GM21381 (cell line): ENCODE measurements at regions not wholly inside any gene's neighbourhood (a gene's known extent, or its start where the extent isn't known, plus 50 kb on each side); places are given as distances from the start of the nearest gene placed in this dataset.
"Not testable (repeated sequence)": the region's sequence is repeated elsewhere in the genome, so short reads cannot be mapped to it uniquely, and the experiment has no call there.

Experiments used
- ATAC-seq: cut with Tn5 transposase; IDR thresholded peaks from one replicate; pipeline ENCODE4 v1.9.1; 2021; ENCODE audit warnings: mild to moderate bottlenecking, moderate library complexity; ENCODE audit not compliant: unreplicated experiment

- no peak for ATAC-seq
Observed at GRCh38 chr14:49036266-49036665, 549.9 kb downstream of the RPS29 start.

- no peak for ATAC-seq
Observed at GRCh38 chr14:49033131-49033530, 553.0 kb downstream of the RPS29 start.

- ATAC-seq = not testable (repeated sequence)
Observed at GRCh38 chr14:49031710-49032109, 554.5 kb downstream of the RPS29 start.

DNA sequence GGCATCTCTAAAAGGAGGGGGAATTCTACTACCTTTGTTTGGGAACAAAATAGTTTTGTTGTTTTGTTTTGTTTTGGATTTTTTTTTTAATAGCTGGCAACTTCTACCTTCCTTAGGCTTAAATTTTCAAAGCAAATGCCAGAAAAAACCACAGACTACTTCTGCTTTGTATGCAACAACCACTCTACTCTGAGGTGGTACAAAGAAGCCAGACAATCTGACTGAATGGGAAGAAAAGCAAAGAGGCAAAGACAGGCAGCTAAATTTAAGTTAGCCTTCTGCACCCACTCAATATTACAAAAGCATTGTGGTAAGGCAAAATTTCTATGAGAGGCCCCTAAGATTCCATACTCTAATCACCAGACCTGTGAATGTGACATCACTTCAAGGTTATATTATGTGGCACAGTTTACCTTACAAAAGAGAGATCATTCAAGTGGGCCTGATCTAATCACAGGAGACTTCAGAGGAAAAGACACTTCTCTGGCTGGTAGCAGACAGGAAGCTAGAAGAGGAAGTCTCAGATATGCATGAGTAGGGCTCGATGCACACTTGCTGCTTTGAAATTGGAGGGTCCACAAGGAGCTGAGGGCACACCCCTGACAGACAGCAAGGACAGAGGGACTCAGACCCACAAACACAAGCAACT, 566.6 kb downstream of the RPS29 start:
- ATAC-seq = no peak

- no peak for ATAC-seq
Observed at GRCh38 chr14:49017447-49017846, 568.7 kb downstream of the RPS29 start.

DNA sequence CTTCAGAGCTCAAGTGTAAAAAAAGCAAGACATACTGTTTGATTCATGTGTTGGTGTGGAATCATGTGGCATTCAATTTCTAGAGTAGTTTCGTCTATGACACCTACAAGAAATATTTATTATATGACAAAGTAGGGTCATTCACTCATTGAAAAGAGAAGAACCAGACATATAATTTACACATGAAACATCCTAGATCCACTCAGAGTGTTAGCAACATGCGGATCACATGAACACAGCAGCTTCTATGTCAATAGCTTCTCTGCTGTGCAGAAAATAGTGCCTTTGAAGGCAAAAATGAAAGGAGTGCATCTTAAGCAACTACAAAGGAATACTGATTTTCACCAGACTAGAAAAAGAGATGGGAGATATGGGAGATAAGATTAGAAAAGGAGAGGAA, 569.8 kb downstream of the RPS29 start:
- no peak for ATAC-seq

- ATAC-seq = no peak
Observed at GRCh38 chr14:49014476-49014875, 571.7 kb downstream of the RPS29 start.

DNA sequence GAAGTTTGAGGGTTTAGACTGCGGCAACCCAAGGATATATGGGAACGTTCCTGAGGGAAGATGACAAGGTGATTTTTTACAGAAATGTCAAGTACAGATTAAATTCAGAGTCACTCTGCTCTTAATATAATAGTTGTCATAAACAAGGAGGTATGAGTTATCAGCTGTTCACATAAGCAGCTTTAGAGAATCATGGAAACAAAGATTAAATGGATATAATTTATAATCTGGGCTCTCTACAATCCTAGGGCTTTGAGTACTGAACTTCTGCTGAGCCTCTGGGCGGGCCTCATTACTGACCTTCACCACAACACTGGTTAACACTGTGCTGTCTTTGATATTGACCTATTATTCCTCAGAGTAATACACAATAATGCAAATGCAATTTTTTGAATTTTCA, 577.8 kb downstream of the RPS29 start:
- no peak for ATAC-seq

DNA sequence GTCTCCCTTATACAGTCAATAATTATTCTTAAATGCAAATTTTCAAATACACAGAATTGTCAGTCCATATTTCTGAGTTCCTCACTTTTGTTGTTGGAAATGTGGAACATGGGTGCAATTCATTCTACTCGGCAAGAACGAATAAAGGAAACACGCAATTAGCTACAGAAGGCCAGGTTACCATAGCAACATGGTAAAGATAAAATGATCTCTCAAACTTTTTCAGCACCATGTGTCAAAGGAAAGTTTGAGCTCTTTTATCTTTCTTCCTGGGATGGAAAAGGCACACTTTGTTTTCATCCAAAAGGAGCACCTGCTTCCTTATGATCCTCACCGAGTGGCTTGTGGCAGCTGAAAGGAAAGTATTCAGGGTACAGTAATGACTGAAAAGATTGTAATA, 595.0 kb downstream of the RPS29 start:
- no peak for ATAC-seq

DNA sequence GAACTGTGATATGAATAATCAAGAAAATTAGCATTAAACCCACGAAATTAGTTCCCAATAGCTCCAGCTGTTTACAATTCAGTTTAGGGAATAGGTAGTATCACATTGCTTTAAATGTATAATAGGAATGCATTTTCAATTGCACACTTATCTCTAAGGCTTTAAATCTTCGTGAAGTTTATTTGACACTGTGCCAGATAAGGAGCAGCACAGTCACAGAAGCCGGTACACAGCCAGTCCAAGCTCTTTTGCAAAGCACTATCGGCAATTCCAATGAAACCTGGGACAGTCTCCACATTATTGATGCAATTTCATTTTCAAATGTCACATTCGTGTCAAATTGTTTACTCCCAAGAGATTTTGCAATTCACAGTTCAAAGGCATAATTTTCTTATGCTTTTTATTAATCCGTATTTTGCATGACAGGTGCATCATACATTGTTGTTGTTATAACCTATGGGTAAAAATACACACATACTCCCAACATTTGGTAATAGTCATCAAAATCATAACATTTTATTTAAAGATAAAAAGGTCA, 602.8 kb downstream of the RPS29 start:
- ATAC-seq = no peak

- no peak for ATAC-seq
Observed at GRCh38 chr14:48974994-48975393, 611.2 kb downstream of the RPS29 start.

DNA sequence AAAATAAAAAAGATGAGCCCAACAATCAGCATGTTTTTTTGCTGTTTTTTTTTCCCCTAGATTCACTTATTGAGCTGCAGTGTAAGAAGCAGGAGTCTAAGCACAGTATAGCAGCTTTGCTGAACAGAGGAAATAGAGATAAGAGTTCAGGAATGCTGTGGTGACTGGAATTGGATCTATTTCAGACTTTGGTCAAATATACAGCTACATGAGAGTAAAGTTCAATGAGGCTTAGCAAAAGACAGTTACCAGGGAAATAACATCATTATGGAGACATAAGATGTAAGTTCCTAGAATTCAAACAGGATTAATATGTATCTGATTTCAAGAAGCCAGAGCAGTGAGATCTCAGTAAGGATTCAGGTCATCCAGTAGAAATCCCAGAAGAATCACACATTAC, 613.0 kb downstream of the RPS29 start:
- ATAC-seq = no peak

DNA sequence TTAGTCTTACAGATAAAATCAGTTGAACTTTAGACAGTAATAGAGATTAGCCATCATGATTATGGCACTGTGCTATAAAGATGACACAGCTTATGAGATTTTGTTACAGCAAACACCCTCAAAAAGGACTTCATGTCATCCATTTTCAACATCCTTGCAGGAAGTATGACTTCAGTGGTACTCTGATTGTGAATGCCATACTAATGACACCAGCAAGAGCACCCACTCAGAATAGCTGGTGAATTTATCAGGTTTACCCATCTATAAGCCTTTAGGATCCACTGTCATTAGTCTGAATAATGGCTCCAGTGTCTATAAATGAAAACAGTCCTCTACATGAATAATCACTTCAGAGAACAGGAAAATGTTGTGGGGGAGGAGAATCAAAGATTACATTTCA, 615.2 kb downstream of the RPS29 start:
- ATAC-seq = no peak

GRCh38 chr14:48967419-48967818, 618.8 kb downstream of the RPS29 start:
- ATAC-seq = no peak

DNA sequence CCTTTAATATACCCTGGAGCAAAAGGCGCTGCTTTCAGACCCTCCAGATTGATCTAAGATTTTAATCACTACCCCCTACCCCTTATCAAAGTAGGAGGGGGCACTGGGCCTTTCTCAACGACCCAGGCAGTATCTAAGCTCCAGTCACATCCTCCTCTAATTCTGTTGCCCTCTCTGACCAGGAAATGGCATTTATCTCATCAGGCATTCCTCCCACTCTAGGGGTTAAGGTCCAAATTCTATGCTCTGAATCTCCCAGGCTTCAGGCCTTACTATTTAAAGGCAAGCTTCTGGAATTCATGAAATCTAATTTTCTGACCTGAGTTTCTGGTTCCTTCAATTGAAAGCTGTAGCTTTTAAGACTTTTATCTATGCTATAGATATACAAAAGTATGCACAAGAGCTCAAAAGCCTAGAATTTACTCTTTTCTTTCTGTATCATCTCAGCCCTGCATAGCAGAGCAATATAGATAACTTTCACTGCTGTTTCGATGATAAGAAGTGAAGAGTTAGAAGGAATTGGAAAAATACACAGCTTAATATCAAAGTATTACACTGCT, 622.9 kb downstream of the RPS29 start:
- ATAC-seq = no peak

GRCh38 chr14:48957486-48957885, 628.7 kb downstream of the RPS29 start:
- ATAC-seq = no peak

- ATAC-seq = no peak
Observed at GRCh38 chr14:48955857-48956256, 630.3 kb downstream of the RPS29 start.

DNA sequence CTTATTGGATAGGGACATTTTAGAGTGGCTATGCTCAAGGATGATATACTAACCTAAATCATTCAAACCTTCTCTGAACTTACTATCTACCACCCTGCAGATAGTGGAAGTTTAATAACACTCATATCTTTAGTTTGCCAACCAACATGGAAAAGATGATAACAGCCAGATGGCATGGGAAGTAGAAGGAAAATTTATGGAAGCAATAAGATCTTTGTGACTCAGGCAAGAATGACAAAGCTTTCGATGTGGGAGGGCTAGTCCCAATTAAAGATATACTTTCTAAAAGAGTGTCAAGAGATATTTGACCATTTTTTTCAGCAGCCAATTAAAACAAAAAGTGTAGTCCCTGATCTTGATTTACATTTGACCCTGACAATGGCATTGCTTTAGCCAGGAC, 631.7 kb downstream of the RPS29 start:
- no peak for ATAC-seq

GRCh38 chr14:48944809-48945208, 641.4 kb downstream of the RPS29 start:
- no peak for ATAC-seq

- ATAC-seq = no peak
Observed at GRCh38 chr14:48943913-48944312, 642.3 kb downstream of the RPS29 start.

DNA sequence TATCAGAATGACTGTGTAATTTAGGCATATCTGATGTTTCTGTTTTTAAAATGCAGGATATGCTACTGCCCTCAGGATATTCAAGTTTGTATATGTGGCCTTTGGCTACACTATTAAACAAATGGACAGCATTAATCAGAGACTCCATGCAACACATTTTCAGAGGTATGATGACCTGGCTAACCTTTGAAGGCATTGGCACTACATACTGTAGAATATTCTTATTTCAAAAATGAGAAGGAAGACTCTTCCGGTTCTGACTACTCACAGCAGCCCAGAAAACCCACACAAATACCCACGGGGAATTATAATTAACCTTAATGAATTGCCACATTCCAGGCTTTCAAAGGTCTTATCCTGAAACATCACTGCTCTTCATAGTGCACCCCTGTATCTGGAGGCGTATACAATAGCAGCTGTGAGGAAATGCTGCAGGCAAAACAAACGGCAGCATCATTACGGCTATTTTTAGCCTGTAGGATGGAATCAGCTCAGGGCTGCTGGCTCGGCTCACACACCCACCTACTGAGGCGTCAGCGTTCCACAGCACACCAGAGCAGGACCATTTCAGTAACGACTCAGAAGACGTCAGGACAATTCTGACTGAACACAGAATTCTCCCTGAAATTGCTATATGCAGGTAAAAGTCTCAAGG, 648.5 kb downstream of the RPS29 start:
- ATAC-seq = no peak

- no peak for ATAC-seq
Observed at GRCh38 chr14:48936849-48937248, 649.3 kb downstream of the RPS29 start.
